Spleen (tissue), 11 donors: ENCODE measurements at regions not wholly inside any gene's neighbourhood (a gene's known extent, or its start where the extent isn't known, plus 50 kb on each side); places are given as distances from the start of the nearest gene placed in this dataset.

Source experiments
- DNase-seq: peaks from one replicate; pipeline ENCODE4 v3.0.0-alpha.2; 2020
- H3K27ac ChIP-seq, 8 donors: fragments of 200-600 bp; sonication (generic) in 7 of 8; 1 replicate in 4 of 8; 2 replicates in 4 of 8; pipeline versions ENCODE4 v1.5.0 to v1.8.0; 2016 to 2021; ENCODE audit warnings: inconsistent platforms in 4 of 8, mild to moderate bottlenecking in 4 of 8, moderate library complexity in 1 of 8
- H3K27me3 ChIP-seq, 7 donors: fragments of 200-600 bp; sonication (generic) in 6 of 7; replicated peaks in 1 of 7; 1 replicate in 4 of 7; 2 replicates in 3 of 7; pipeline versions ENCODE4 v1.5.0 to v1.8.0; 2016 to 2021; ENCODE audit warnings: inconsistent platforms in 3 of 7, mild to moderate bottlenecking in 1 of 7
- H3K36me3 ChIP-seq, 6 donors: fragments of 200-600 bp; sonication (generic) in 5 of 6; 1 replicate in 4 of 6; 2 replicates in 2 of 6; pipeline versions ENCODE4 v1.5.0 to v1.8.0; 2016 to 2021; ENCODE audit warnings: inconsistent platforms in 2 of 6
- H3K4me1 ChIP-seq, 6 donors: fragments of 200-600 bp; sonication (generic) in 5 of 6; 1 replicate in 3 of 6; 2 replicates in 3 of 6; pipeline versions ENCODE4 v1.5.0 to v1.8.0; 2016 to 2021; ENCODE audit warnings: inconsistent platforms in 3 of 6
- H3K4me3 ChIP-seq, 8 donors: fragments of 200-600 bp; sonication (generic) in 7 of 8; 1 replicate in 4 of 8; 2 replicates in 4 of 8; pipeline versions ENCODE4 v1.5.0 to v1.8.0; 2016 to 2021; ENCODE audit warnings: inconsistent platforms in 4 of 8, mild to moderate bottlenecking in 4 of 8, moderate library complexity in 2 of 8
- H3K9me3 ChIP-seq, 8 donors: fragments of 200-600 bp; sonication (generic) in 7 of 8; 1 replicate in 4 of 8; 2 replicates in 4 of 8; pipeline versions ENCODE4 v1.5.0 to v1.8.0; 2016 to 2021; ENCODE audit warnings: inconsistent platforms in 4 of 8
- CTCF ChIP-seq, 11 experiments: fragments of 200-600 bp in 7 of 11; fragments of 450-650 bp in 4 of 11; sonication (generic) in 4 of 11; IDR thresholded peaks in 8 of 11; conservative IDR thresholded peaks in 3 of 11; 1 replicate in 7 of 11; 2 replicates in 4 of 11; pipeline versions ENCODE4 v1.4.0 to v1.8.0; 2016 to 2021; ENCODE audit warnings: antibody characterized with exemption in 11 of 11, inconsistent platforms in 4 of 11, mild to moderate bottlenecking in 1 of 11
- POLR2A ChIP-seq, 3 donors: fragments of 450-650 bp; IDR thresholded peaks; one replicate each; pipeline ENCODE4 v1.5.1; 2017; ENCODE audit warnings: antibody characterized with exemption in 3 of 3, mild to moderate bottlenecking in 1 of 3
- POLR2AphosphoS5 ChIP-seq, 3 donors: sonication (generic); formaldehyde crosslinking; IDR thresholded peaks; one replicate each; pipeline ENCODE4 v1.5.1; 2017; ENCODE audit warnings: antibody characterized with exemption in 3 of 3
- WGBS, 5 donors: extraction: QIAGEN DNeasy Blood & Tissue Kit in 3 of 5; methylation state at CpG; one replicate each; pipeline versions ENCODE4 v1.1.5 to v1.1.7; 2013 to 2018; 5-methylcytosine and 5-hydroxymethylcytosine counted together
- intact Hi-C: fragments of 100-400 bp; cut with DNase I; formaldehyde crosslinking; loops from one replicate; pipeline ENCODE4 v1.15.0; 2023; ENCODE audit warnings: low total_unique reads
- donor health status: healthy with polysubstance abuse.
- donor health status: DM: no; HTN: no; CAD: no; lungs with moderate emphysema.
- donor health status: DM: no; HTN: no; CAD: no.
- donor health status: Bipolar disorder and iron deficiency.
- donor health status: healthy.
- donor health status: DM: no; HTN: no; CAD: no.
- donor health status: DM: yes; HTN: yes; CAD: no.

- no peaks in the 10 kb centered on the region for H3K9me3 ChIP-seq
- H3K27ac ChIP-seq, result no peak overlapping the region
- no peak overlapping the region for H3K4me3 ChIP-seq
- intact Hi-C loops, result no loop called here
- no peaks in the 10 kb centered on the region for H3K36me3 ChIP-seq
- no peak for DNase-seq
- H3K4me1 ChIP-seq, result no peaks in the 10 kb centered on the region
- TF ChIP-seq POLR2AphosphoS5 (IDR thresholded peaks at IDR 0.05), result no peak
- TF ChIP-seq POLR2A (IDR thresholded peaks at IDR 0.05), result no peak
- no peak for TF ChIP-seq CTCF (IDR thresholded peaks at IDR 0.05 in 8 of 11, conservative IDR thresholded peaks at IDR 0.05 in 3 of 11)
- 66 to 73% (median 70%) methylated on average over 5 of the region's 5 CpGs for WGBS, 5 donors
- H3K27me3 ChIP-seq, result peaks cover 0 to 24% (median 0%) of the 10 kb centered on the region in 7 donors
Observed at GRCh38 chr16:9151597-9151996, 60.2 kb downstream of the HAPSTR1 start.

- Histone ChIP-seq H3K4me1 (no peaks in the 10 kb centered on the region), H3K9me3 (no peaks in the 10 kb centered on the region), H3K4me3 (no peak overlapping the region), H3K27me3 (peaks cover 0 to 36% (median 0%) of the 10 kb centered on the region in 7 donors), H3K36me3 (no peaks in the 10 kb centered on the region), H3K27ac (no peak overlapping the region)
- intact Hi-C loops, result no loop called here
- WGBS, 5 donors, result 85 to 91% (median 89%) methylated on average over 19 of the region's 19 CpGs
- no peak for DNase-seq
- no peak for TF ChIP-seq POLR2A (IDR thresholded peaks at IDR 0.05)
- TF ChIP-seq CTCF (IDR thresholded peaks at IDR 0.05 in 8 of 11, conservative IDR thresholded peaks at IDR 0.05 in 3 of 11), result no peak
- TF ChIP-seq POLR2AphosphoS5 (IDR thresholded peaks at IDR 0.05), result no peak
Observed at GRCh38 chr16:9152649-9153501, 61.4 kb downstream of the HAPSTR1 start.

DNA sequence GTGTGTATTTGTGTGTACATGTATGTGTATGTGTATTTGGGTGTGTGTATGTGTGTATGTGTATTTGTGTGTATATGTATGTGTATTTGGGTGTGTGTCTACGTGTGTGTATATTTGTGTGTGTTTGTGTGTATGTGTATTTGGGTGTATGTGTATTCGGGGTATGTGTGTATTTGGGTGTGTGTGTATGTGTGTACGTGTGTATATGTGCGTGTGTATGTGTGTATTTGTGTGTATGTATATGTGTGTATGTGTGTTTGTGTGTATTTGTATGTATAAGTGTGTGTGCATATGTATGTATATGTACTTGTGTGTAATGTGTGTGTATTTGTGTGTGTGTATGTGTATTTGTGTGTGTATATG lies 62.0 kb downstream of the HAPSTR1 start:
- Histone ChIP-seq H3K9me3 (no peaks in the 10 kb centered on the region), H3K27ac (no peak overlapping the region), H3K36me3 (no peaks in the 10 kb centered on the region), H3K4me3 (no peak overlapping the region), H3K27me3 (peaks cover 0 to 37% (median 0%) of the 10 kb centered on the region in 7 donors), H3K4me1 (no peaks in the 10 kb centered on the region)
- no peak for DNase-seq
- TF ChIP-seq POLR2AphosphoS5 (IDR thresholded peaks at IDR 0.05), result no peak
- TF ChIP-seq POLR2A (IDR thresholded peaks at IDR 0.05), result no peak
- no peak for TF ChIP-seq CTCF (IDR thresholded peaks at IDR 0.05 in 8 of 11, conservative IDR thresholded peaks at IDR 0.05 in 3 of 11)
- intact Hi-C loops, result no loop called here
- 66 to 97% (median 83%) methylated on average over 4 of the region's 4 CpGs for WGBS, 5 donors

DNA sequence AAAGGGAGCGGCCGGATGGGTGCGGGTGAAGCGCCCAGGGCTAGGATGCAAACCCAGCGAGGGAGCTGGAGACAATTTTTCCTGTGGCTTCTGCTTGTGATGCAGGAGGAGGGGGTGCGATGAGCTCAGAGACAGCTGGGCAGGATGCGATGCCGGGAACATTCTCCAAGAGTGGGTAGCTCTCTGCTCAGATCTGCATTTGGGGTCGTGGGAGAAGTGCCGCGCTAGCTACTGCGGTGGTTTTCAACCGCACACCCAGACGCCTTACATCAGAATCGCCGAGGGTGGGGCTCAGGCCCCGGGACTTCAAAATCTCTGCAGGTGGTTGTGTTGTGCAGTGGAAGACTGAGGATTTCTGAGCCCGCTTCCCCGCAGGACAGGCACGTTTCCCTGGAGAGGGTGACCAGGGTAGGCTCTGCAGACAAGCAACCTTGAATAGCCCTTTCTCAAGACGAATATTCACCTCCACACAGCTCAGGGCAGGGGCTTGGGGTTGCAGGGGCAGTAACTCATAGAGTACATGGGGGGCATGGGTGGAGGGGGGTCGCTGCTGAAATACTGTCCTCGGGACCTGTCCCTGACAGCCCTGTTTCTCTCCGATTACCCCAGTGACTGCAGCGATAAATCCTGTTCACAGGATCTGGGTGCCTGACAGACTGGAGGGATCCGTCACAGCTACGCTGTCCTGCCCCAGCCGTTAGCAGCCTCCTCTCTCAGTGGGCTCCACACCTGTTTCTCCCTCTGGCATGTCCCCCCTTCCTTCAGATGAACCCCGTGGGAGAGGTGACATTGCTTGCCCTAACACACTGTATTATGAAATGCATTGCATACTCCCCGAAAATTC lies 63.3 kb downstream of the HAPSTR1 start:
- Histone ChIP-seq H3K4me1 (peaks cover 0 to 2% (median 0%) of the 10 kb centered on the region in 6 donors), H3K27ac (no peak overlapping the region), H3K4me3 (no peak overlapping the region), H3K36me3 (no peaks in the 10 kb centered on the region), H3K27me3 (peaks cover 0 to 49% (median 0%) of the 10 kb centered on the region in 7 donors), H3K9me3 (no peaks in the 10 kb centered on the region)
- WGBS, 5 donors, result 50 to 58% (median 53%) methylated on average over 30 of the region's 30 CpGs
- TF ChIP-seq POLR2AphosphoS5 (IDR thresholded peaks at IDR 0.05), result no peak
- no peak for TF ChIP-seq CTCF (IDR thresholded peaks at IDR 0.05 in 8 of 11, conservative IDR thresholded peaks at IDR 0.05 in 3 of 11)
- TF ChIP-seq POLR2A (IDR thresholded peaks at IDR 0.05), result no peak
- DNase-seq, result no peak
- intact Hi-C loops, result no loop called here
